ENCODE measurements at regions not wholly inside any gene's neighbourhood (a gene's known extent, or its start where the extent isn't known, plus 50 kb on each side); places are given as distances from the start of the nearest gene placed in this dataset.
A peak's percentile ranks its signal among the peaks of the same experiment; 100 is the strongest.

GRCh38 chr2:146130290-146130689 lies 1610.4 kb upstream of the ZEB2 start:
- DNase-seq (no peak), ATAC-seq (no peak)
- Histone ChIP-seq H3K9me3 (no peaks in the 10 kb centered on the region), H3K36me3 (no peaks in the 10 kb centered on the region), H3K27ac (no peak overlapping the region), H3K4me3 (no peak overlapping the region), H3K27me3 (no peaks in the 10 kb centered on the region), H3K4me1 (no peaks in the 10 kb centered on the region)
- no peak for TF ChIP-seq CTCF (IDR thresholded peaks at IDR 0.05)
- intact Hi-C loops (cut with DNase I): no loop called here

- no peak for TF ChIP-seq CTCF (IDR thresholded peaks at IDR 0.05)
- Histone ChIP-seq H3K4me1 (no peaks in the 10 kb centered on the region), H3K27ac (no peak overlapping the region), H3K27me3 (no peaks in the 10 kb centered on the region), H3K9me3 (no peaks in the 10 kb centered on the region), H3K36me3 (no peaks in the 10 kb centered on the region), H3K4me3 (no peak overlapping the region)
- intact Hi-C loops (cut with DNase I): no loop called here
- ATAC-seq: no peak
- DNase-seq: no peak
Observed at GRCh38 chr2:146129231-146129630, 1609.3 kb upstream of the ZEB2 start.

GRCh38 chr2:146128216-146128615 lies 1608.3 kb upstream of the ZEB2 start:
- TF ChIP-seq CTCF (IDR thresholded peaks at IDR 0.05): no peak
- Histone ChIP-seq H3K9me3 (no peaks in the 10 kb centered on the region), H3K36me3 (no peaks in the 10 kb centered on the region), H3K27me3 (no peaks in the 10 kb centered on the region), H3K27ac (no peak overlapping the region), H3K4me3 (no peak overlapping the region), H3K4me1 (no peaks in the 10 kb centered on the region)
- ATAC-seq (no peak), DNase-seq (no peak)
- intact Hi-C loops (cut with DNase I): no loop called here

- intact Hi-C loops (cut with DNase I): no loop called here
- TF ChIP-seq CTCF (IDR thresholded peaks at IDR 0.05): no peak
- Histone ChIP-seq H3K9me3 (no peaks in the 10 kb centered on the region), H3K27ac (no peak overlapping the region), H3K36me3 (no peaks in the 10 kb centered on the region), H3K4me3 (no peak overlapping the region), H3K27me3 (no peaks in the 10 kb centered on the region), H3K4me1 (no peaks in the 10 kb centered on the region)
- ATAC-seq: no peak
- peak in 2 of 4 donors; percentile 22 to 34 for DNase-seq
Observed at GRCh38 chr2:146125551-146125950, 1605.6 kb upstream of the ZEB2 start.

GRCh38 chr2:146124741-146125140 lies 1604.8 kb upstream of the ZEB2 start:
- Histone ChIP-seq H3K27ac (no peak overlapping the region), H3K4me3 (no peak overlapping the region), H3K27me3 (no peaks in the 10 kb centered on the region), H3K9me3 (no peaks in the 10 kb centered on the region), H3K36me3 (no peaks in the 10 kb centered on the region), H3K4me1 (no peaks in the 10 kb centered on the region)
- intact Hi-C loops (cut with DNase I): no loop called here
- no peak for TF ChIP-seq CTCF (IDR thresholded peaks at IDR 0.05)
- no peak for ATAC-seq
- DNase-seq: no peak

Measured in left lung (tissue), 4 donors.